ENCODE measurements at regions not wholly inside any gene's neighbourhood (a gene's known extent, or its start where the extent isn't known, plus 50 kb on each side); places are given as distances from the start of the nearest gene placed in this dataset.
"Not testable (repeated sequence)": the region's sequence is repeated elsewhere in the genome, so short reads cannot be mapped to it uniquely, and the experiment has no call there.

GRCh38 chr15:22134941-22135566, 54.7 kb downstream of the OR4M2 start:
- POLR2A ChIA-PET; CTCF ChIA-PET; DNase-seq (ENCODE audit: extremely low spot score): not testable (repeated sequence)

GRCh38 chr15:22137572-22137971, 57.2 kb downstream of the OR4M2 start:
- CTCF ChIA-PET; DNase-seq (ENCODE audit: extremely low spot score); POLR2A ChIA-PET: not testable (repeated sequence)

GRCh38 chr15:22141106-22141505, 60.8 kb downstream of the OR4M2 start:
- DNase-seq (ENCODE audit: extremely low spot score); POLR2A ChIA-PET; CTCF ChIA-PET: not testable (repeated sequence)

GRCh38 chr15:22148109-22148508, 67.8 kb downstream of the OR4M2 start:
- DNase-seq (ENCODE audit: extremely low spot score); POLR2A ChIA-PET; CTCF ChIA-PET: not testable (repeated sequence)

- POLR2A ChIA-PET; CTCF ChIA-PET; DNase-seq (ENCODE audit: extremely low spot score): not testable (repeated sequence)
These were observed 77.9 kb downstream of the OR4M2 start for GRCh38 chr15:22158243-22158642.

GRCh38 chr15:22160283-22160682, 80.0 kb downstream of the OR4M2 start:
- DNase-seq (ENCODE audit: extremely low spot score); CTCF ChIA-PET; POLR2A ChIA-PET: not testable (repeated sequence)

GRCh38 chr15:22160741-22161140, 80.4 kb downstream of the OR4M2 start:
- CTCF ChIA-PET; DNase-seq (ENCODE audit: extremely low spot score); POLR2A ChIA-PET: not testable (repeated sequence)

- CTCF ChIA-PET; POLR2A ChIA-PET; DNase-seq (ENCODE audit: extremely low spot score): not testable (repeated sequence)
These were observed 81.1 kb downstream of the OR4M2 start for GRCh38 chr15:22161398-22161797.

GRCh38 chr15:22163715-22164114, 83.4 kb downstream of the OR4M2 start:
- POLR2A ChIA-PET; CTCF ChIA-PET; DNase-seq (ENCODE audit: extremely low spot score): not testable (repeated sequence)

- POLR2A ChIA-PET; CTCF ChIA-PET; DNase-seq (ENCODE audit: extremely low spot score): not testable (repeated sequence)
These were observed 87.2 kb downstream of the OR4M2 start for GRCh38 chr15:22167521-22167920.

GRCh38 chr15:22173029-22173998, 93.0 kb downstream of the OR4M2 start:
- POLR2A ChIA-PET; DNase-seq (ENCODE audit: extremely low spot score): not testable (repeated sequence)

GRCh38 chr15:22174088-22174487, 93.8 kb downstream of the OR4M2 start:
- POLR2A ChIA-PET; DNase-seq (ENCODE audit: extremely low spot score); CTCF ChIA-PET: not testable (repeated sequence)

More at GRCh38 chr15:22173029-22173998, 93.0 kb downstream of the OR4M2 start:
- CTCF ChIA-PET, result not testable (repeated sequence)

- CTCF ChIA-PET; DNase-seq (ENCODE audit: extremely low spot score); POLR2A ChIA-PET: not testable (repeated sequence)
These were observed 97.6 kb downstream of the OR4M2 start for GRCh38 chr15:22177965-22178364.

- POLR2A ChIA-PET; CTCF ChIA-PET; DNase-seq (ENCODE audit: extremely low spot score): not testable (repeated sequence)
These were observed 98.1 kb downstream of the OR4M2 start for GRCh38 chr15:22178438-22178837.

GRCh38 chr15:22179043-22179442, 98.7 kb downstream of the OR4M2 start:
- DNase-seq (ENCODE audit: extremely low spot score); POLR2A ChIA-PET; CTCF ChIA-PET: not testable (repeated sequence)

GRCh38 chr15:22180611-22181010, 100.3 kb downstream of the OR4M2 start:
- CTCF ChIA-PET; POLR2A ChIA-PET; DNase-seq (ENCODE audit: extremely low spot score): not testable (repeated sequence)

GRCh38 chr15:22184678-22185077, 104.4 kb downstream of the OR4M2 start:
- POLR2A ChIA-PET; CTCF ChIA-PET; DNase-seq (ENCODE audit: extremely low spot score): not testable (repeated sequence)

- DNase-seq (ENCODE audit: extremely low spot score); CTCF ChIA-PET; POLR2A ChIA-PET: not testable (repeated sequence)
These were observed 106.7 kb downstream of the OR4M2 start for GRCh38 chr15:22186846-22187532.

GRCh38 chr15:22191818-22192217, 111.5 kb downstream of the OR4M2 start:
- POLR2A ChIA-PET; CTCF ChIA-PET; DNase-seq (ENCODE audit: extremely low spot score): not testable (repeated sequence)

All from GM10248 (cell line).